H1 (cell line): ENCODE measurements at regions not wholly inside any gene's neighbourhood (a gene's known extent, or its start where the extent isn't known, plus 50 kb on each side); places are given as distances from the start of the nearest gene placed in this dataset.

Experiments used
- CHD2 ChIP-seq: IDR thresholded peaks from 2 replicates; pipeline ENCODE4 v1.6.1; 2012; ENCODE audit warnings: low read length, improper control_type of control experiment
- EZH2 ChIP-seq: fragments of 200-600 bp; sonication (generic); IDR thresholded peaks from 2 replicates; pipeline ENCODE4 v1.7.1; 2012; ENCODE audit warnings: low read depth, mild to moderate bottlenecking, moderate library complexity, low read length, inconsistent platforms; ENCODE audit not compliant: severe bottlenecking
- POLR2AphosphoS5 ChIP-seq: IDR thresholded peaks from 2 replicates; pipeline ENCODE4 v1.6.1; 2011; ENCODE audit warnings: low read depth, low read length
- SAP30 ChIP-seq: fragments of 300-600 bp; sonication (generic); IDR thresholded peaks from 2 replicates; pipeline ENCODE4 v1.7.1; 2012; ENCODE audit warnings: low read length, moderate library complexity, mild to moderate bottlenecking, inconsistent platforms; ENCODE audit not compliant: insufficient read depth, insufficient replicate concordance

DNA sequence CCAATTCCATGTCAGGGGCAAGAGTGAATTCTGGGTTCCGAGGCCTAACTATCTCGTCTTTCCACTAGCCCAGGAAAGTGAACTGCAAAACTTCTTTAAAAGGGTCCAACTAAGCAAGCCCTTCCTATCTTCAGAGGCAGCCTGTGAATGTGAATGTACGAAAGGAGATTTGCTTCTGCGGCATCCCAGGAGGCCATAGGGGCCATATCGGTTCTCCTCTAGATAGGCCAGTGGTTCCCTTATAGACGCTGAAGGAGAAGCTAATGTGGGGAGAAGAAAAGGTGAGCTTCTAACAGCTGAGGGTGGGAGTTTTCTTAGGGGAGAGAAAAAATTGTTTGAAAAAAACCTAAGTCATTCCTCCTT lies 128.0 kb upstream of the C1orf174 start:
- TF ChIP-seq CHD2: no peak
- no peak for TF ChIP-seq POLR2AphosphoS5
- no peak for TF ChIP-seq SAP30
- no peak for TF ChIP-seq EZH2
